Thoracic aorta (tissue), 2 donors: ENCODE measurements at regions not wholly inside any gene's neighbourhood (a gene's known extent, or its start where the extent isn't known, plus 50 kb on each side); places are given as distances from the start of the nearest gene placed in this dataset.

Source experiments
- ATAC-seq: fragments of 150-250 bp; one replicate; pipeline ENCODE4 v1.8.0; 2017; ENCODE audit warnings: low read depth; ENCODE audit not compliant: insufficient number of reproducible peaks, low FRiP score
- DNase-seq: peaks from one replicate; pipeline ENCODE4 v3.0.0-alpha.2; 2020; ENCODE audit warnings: low spot score
- H3K27ac ChIP-seq, 2 donors: fragments of 200-600 bp; sonication (generic); 1 replicate in 1 of 2; 2 replicates in 1 of 2; pipeline ENCODE4 v1.5.1; 2016; ENCODE audit warnings: mild to moderate bottlenecking in 2 of 2, moderate library complexity in 2 of 2
- H3K27me3 ChIP-seq: fragments of 200-600 bp; sonication (generic); replicated peaks from 2 replicates; pipeline ENCODE4 v1.6.0; 2016; ENCODE audit warnings: mild to moderate bottlenecking; ENCODE audit not compliant: insufficient read depth
- H3K36me3 ChIP-seq: fragments of 200-600 bp; sonication (generic); one replicate; pipeline ENCODE4 v1.5.1; 2016
- H3K4me1 ChIP-seq, 2 donors: fragments of 200-600 bp; sonication (generic); 1 replicate in 1 of 2; 2 replicates in 1 of 2; pipeline versions ENCODE4 v1.5.1 to v1.6.0; 2016; ENCODE audit warnings: low read depth in 2 of 2, mild to moderate bottlenecking in 1 of 2; ENCODE audit not compliant: control insufficient read depth in 1 of 2
- H3K4me3 ChIP-seq: fragments of 200-600 bp; sonication (generic); 2 replicates; pipeline ENCODE4 v1.5.1; 2016; ENCODE audit warnings: mild to moderate bottlenecking
- H3K9me3 ChIP-seq: fragments of 200-600 bp; sonication (generic); 2 replicates; pipeline ENCODE4 v1.5.1; 2016
- TF ChIP-seq, protein P1 (sequence below): fragments of 200-600 bp; sonication (generic); IDR thresholded peaks from one replicate; pipeline ENCODE4 v1.5.1; 2019; ENCODE audit warnings: antibody characterized with exemption

DNA sequence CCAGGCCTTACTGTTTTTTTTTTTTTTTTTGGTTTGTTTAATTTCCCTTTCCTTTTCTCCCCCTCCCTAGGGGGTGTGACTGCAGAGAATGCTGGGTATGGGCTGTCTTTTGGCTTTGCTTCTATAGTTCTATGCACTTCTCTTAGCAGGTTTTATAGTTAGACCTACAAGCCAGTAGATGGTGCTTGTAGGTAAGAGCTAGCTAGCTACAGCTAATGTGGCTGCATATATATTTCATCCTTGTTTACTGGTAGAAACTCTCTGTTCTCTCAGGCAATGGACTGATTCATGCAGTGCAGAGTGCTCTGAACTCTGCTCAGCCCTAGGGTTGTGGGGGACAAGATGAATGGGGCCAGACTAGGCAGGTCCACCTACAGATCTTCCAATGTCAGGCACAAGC is 246.4 kb downstream of the SH2D1A start:
- Histone ChIP-seq H3K36me3 (no peaks in the 10 kb centered on the region), H3K4me1 (no peaks in the 10 kb centered on the region), H3K27me3 (no peaks in the 10 kb centered on the region), H3K27ac (no peak overlapping the region), H3K4me3 (no peak overlapping the region), H3K9me3 (no peaks in the 10 kb centered on the region)
- TF ChIP-seq, protein P1, sequence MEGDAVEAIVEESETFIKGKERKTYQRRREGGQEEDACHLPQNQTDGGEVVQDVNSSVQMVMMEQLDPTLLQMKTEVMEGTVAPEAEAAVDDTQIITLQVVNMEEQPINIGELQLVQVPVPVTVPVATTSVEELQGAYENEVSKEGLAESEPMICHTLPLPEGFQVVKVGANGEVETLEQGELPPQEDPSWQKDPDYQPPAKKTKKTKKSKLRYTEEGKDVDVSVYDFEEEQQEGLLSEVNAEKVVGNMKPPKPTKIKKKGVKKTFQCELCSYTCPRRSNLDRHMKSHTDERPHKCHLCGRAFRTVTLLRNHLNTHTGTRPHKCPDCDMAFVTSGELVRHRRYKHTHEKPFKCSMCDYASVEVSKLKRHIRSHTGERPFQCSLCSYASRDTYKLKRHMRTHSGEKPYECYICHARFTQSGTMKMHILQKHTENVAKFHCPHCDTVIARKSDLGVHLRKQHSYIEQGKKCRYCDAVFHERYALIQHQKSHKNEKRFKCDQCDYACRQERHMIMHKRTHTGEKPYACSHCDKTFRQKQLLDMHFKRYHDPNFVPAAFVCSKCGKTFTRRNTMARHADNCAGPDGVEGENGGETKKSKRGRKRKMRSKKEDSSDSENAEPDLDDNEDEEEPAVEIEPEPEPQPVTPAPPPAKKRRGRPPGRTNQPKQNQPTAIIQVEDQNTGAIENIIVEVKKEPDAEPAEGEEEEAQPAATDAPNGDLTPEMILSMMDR = no peak
- DNase-seq (no peak), ATAC-seq (no peak)

DNA sequence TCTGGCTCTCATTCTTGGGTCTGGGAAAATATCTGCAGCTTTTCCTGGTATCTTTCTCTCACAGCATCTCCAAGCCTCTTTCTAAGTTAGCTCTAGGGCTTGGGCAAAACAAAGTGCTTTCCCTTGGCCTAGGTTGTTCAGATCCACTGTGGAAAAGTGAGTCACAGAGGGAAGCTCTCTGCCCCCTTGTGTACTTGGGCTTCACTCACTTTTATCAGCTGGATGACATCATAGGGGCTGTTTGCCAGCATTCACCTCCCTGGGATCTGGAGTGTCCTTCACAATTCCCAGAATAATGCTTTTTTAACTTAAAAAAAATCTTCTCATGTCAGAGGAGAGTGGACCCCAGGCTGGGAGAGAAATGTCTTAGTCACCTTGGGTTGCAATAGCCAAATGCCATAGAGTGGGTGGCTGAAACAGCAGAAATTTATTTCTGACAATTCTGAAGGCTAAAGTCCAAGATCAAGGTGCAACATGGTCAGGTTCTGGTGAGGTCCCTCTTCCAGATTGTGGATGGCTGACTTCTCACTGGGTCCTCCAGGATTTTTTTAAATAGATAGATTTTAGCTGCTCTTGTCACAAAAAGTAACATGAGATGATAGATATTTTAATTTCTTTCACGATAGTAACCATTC is 247.8 kb downstream of the SH2D1A start:
- Histone ChIP-seq H3K27me3 (no peaks in the 10 kb centered on the region), H3K4me1 (no peaks in the 10 kb centered on the region), H3K27ac (no peak overlapping the region), H3K4me3 (no peak overlapping the region), H3K36me3 (no peaks in the 10 kb centered on the region), H3K9me3 (no peaks in the 10 kb centered on the region)
- ATAC-seq (no peak), DNase-seq (no peak)
- TF ChIP-seq, protein P1 = no peak

DNA sequence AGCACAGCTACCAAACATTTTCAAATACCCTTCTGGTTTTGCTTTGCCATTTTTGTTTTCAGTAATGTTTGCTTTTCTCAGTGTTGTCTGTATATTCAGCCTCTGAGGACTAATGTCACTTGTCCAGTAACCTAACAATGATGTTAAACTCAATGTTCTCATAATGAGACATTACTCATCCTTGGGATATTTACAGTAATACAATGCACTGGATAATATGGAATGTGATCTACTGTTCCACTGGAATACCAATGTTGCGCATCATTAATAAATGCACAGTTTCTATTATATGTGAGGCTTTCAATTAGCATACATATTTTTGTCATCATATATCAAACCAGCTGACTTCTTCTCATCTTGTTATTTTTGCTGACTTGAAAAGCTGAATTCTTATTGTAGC is 259.1 kb downstream of the SH2D1A start:
- no peaks in the 10 kb centered on the region for H3K36me3 ChIP-seq
- no peak for ATAC-seq
- H3K27ac ChIP-seq = no peak overlapping the region
- H3K9me3 ChIP-seq = no peaks in the 10 kb centered on the region
- no peak overlapping the region for H3K4me3 ChIP-seq
- no peak for DNase-seq
- H3K4me1 ChIP-seq = no peaks in the 10 kb centered on the region
- TF ChIP-seq, protein P1 = no peak
- no peaks in the 10 kb centered on the region for H3K27me3 ChIP-seq

DNA sequence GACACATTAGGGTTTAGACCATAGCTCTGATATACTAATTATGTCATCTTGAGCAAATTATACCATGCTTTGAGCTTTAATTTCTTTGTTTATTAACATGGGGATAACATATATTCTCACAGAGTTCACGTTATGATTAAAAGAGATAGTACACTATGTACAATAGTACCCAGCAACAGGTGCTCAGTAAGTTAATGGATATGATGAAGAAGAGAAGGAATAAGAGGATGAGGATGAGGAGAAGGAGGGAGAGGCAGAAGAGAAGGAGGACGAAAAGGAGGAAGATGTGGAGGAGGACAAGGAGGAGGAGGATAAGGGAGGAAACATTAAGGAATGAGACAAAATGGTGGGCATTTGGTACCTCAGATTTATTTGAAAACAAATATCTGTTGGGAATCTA is 260.4 kb downstream of the SH2D1A start:
- Histone ChIP-seq H3K36me3 (no peaks in the 10 kb centered on the region), H3K9me3 (no peaks in the 10 kb centered on the region), H3K4me1 (no peaks in the 10 kb centered on the region), H3K4me3 (no peak overlapping the region), H3K27me3 (no peaks in the 10 kb centered on the region), H3K27ac (no peak overlapping the region)
- no peak for ATAC-seq
- TF ChIP-seq, protein P1 = no peak
- DNase-seq = no peak

DNA sequence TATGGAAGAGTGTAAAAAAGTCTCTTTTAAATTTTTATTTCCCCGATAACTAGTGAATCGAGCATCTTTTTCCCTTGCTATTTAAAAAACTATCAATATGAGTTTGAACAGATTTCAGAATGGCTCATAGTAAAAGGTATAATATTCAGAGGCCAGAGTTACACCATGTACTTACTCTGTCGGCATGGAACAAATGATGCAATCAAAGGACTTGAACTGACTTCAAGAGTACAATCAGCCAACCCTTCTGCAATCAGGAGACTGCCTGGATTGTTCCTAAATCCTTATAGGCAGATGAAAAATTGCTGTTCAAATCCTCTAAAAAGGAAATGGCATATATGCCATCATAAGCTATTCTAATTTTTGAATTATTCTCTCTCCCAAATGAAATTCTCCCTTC is 273.3 kb downstream of the SH2D1A start:
- Histone ChIP-seq H3K36me3 (no peaks in the 10 kb centered on the region), H3K27ac (no peak overlapping the region), H3K4me1 (no peaks in the 10 kb centered on the region), H3K9me3 (no peaks in the 10 kb centered on the region), H3K27me3 (no peaks in the 10 kb centered on the region), H3K4me3 (no peak overlapping the region)
- DNase-seq (no peak), ATAC-seq (no peak)
- TF ChIP-seq, protein P1 = no peak
